WTC11 (cell line): ENCODE measurements at regions not wholly inside any gene's neighbourhood (a gene's known extent, or its start where the extent isn't known, plus 50 kb on each side); places are given as distances from the start of the nearest gene placed in this dataset.

Experiments used
- ATF2 ChIP-seq: sonication (generic); formaldehyde crosslinking; IDR thresholded peaks from 2 replicates; pipeline ENCODE4 v1.8.1; 2022; ENCODE audit warnings: low read depth, missing genetic modification reagents, borderline replicate concordance
- CREB1 ChIP-seq: sonication (generic); formaldehyde crosslinking; IDR thresholded peaks from 2 replicates; pipeline ENCODE4 v1.8.0; 2023; ENCODE audit warnings: mild to moderate bottlenecking, missing genetic modification reagents
- CTCF ChIP-seq: fragments of 200-600 bp; IDR thresholded peaks from 2 replicates; pipeline ENCODE4 v1.8.0; 2022; ENCODE audit warnings: antibody characterized with exemption
- MXD4 ChIP-seq: fragments of 250-450 bp; sonication (Bioruptor Pico); IDR thresholded peaks from 2 replicates; pipeline ENCODE4 v1.8.0; 2021; ENCODE audit warnings: mild to moderate bottlenecking, moderate library complexity, borderline replicate concordance
- NFYB ChIP-seq: sonication (generic); formaldehyde crosslinking; conservative IDR thresholded peaks from 2 replicates; pipeline ENCODE4 v1.8.0; 2022; ENCODE audit warnings: low read depth, missing genetic modification reagents
- TEAD4 ChIP-seq: sonication (generic); formaldehyde crosslinking; IDR thresholded peaks from 2 replicates; pipeline ENCODE4 v1.8.0; 2022; ENCODE audit warnings: mild to moderate bottlenecking, missing genetic modification reagents
- ZNF121 ChIP-seq: sonication (generic); formaldehyde crosslinking; IDR thresholded peaks from 2 replicates; pipeline ENCODE4 v1.8.0; 2023; ENCODE audit warnings: missing genetic modification reagents
- ZNF138 ChIP-seq: sonication (generic); formaldehyde crosslinking; conservative IDR thresholded peaks from 2 replicates; pipeline ENCODE4 v1.8.1; 2022; ENCODE audit warnings: mild to moderate bottlenecking, moderate library complexity, missing genetic modification reagents
- ZNF232 ChIP-seq: sonication (generic); formaldehyde crosslinking; IDR thresholded peaks from 2 replicates; pipeline ENCODE4 v1.8.0; 2022; ENCODE audit warnings: mild to moderate bottlenecking, missing genetic modification reagents
- ZNF423 ChIP-seq: fragments of 250-450 bp; sonication (Bioruptor Pico); IDR thresholded peaks from 2 replicates; pipeline ENCODE4 v2.1.2; 2022; ENCODE audit warnings: mild to moderate bottlenecking, moderate library complexity
- ZNF532 ChIP-seq: fragments of 250-450 bp; sonication (Bioruptor Pico); IDR thresholded peaks from 2 replicates; pipeline ENCODE4 v1.9.0; 2021; ENCODE audit warnings: mild to moderate bottlenecking, borderline replicate concordance

- no peak for TF ChIP-seq CTCF
- no peak for TF ChIP-seq ATF2
- TF ChIP-seq CREB1 (CRISPR knock-in tag), result no peak
- no peak for TF ChIP-seq ZNF423
- TF ChIP-seq MXD4 (CRISPR knock-in tag), result no peak
- no peak for TF ChIP-seq ZNF532 (CRISPR knock-in tag)
- no peak for TF ChIP-seq ZNF138 (CRISPR knock-in tag)
- TF ChIP-seq TEAD4 (CRISPR knock-in tag), result no peak
- TF ChIP-seq ZNF232 (CRISPR knock-in tag), result no peak
- no peak for TF ChIP-seq ZNF121
- no peak for TF ChIP-seq NFYB (CRISPR knock-in tag)
Measured at GRCh38 chr4:15148691-15149090, 146.4 kb downstream of the CPEB2 start.
